ENCODE measurements at regions not wholly inside any gene's neighbourhood (a gene's known extent, or its start where the extent isn't known, plus 50 kb on each side); places are given as distances from the start of the nearest gene placed in this dataset.

GRCh38 chr5:27406020-27406419 is 367.6 kb upstream of the CDH9 start:
- no peak for TF ChIP-seq POLR2A (IDR thresholded peaks at IDR 0.05; ENCODE audit: extremely low read depth, insufficient read length)
- TF ChIP-seq CTCF (IDR thresholded peaks at IDR 0.05; ENCODE audit: low read depth, low read length), result no peak
